ENCODE measurements at regions not wholly inside any gene's neighbourhood (a gene's known extent, or its start where the extent isn't known, plus 50 kb on each side); places are given as distances from the start of the nearest gene placed in this dataset.
A peak's percentile ranks its signal among the peaks of the same experiment; 100 is the strongest.

GRCh38 chr3:59186725-59187124, 136.9 kb upstream of the CFAP20DC start:
- no peaks in the 10 kb centered on the region for H3K79me2 ChIP-seq (ENCODE audit: insufficient read depth, low read length)
- no peak overlapping the region for H3K4me2 ChIP-seq (ENCODE audit: low read length)
- H3K4me1 ChIP-seq (ENCODE audit: insufficient read depth, low read length): peaks cover 2% of the 10 kb centered on the region
- no peak overlapping the region for H3K9ac ChIP-seq (ENCODE audit: low read length)
- H4K20me1 ChIP-seq (ENCODE audit: insufficient read depth, low read length): no peaks in the 10 kb centered on the region
- no peak overlapping the region for H2AFZ ChIP-seq (ENCODE audit: low read depth, low read length)
- H3K27me3 ChIP-seq (ENCODE audit: insufficient read depth, low read length): no peaks in the 10 kb centered on the region
- TF ChIP-seq CTCF (IDR thresholded peaks at IDR 0.05; ENCODE audit: insufficient read depth, low read depth, low read length): no peak
- TF ChIP-seq EZH2 (IDR thresholded peaks at IDR 0.05; ENCODE audit: insufficient read depth, low read length): no peak
- H3K9me3 ChIP-seq (ENCODE audit: insufficient read depth, low read depth, low read length): no peaks in the 10 kb centered on the region
- H3K4me3 ChIP-seq (ENCODE audit: insufficient read depth, low read depth, low read length): no peak overlapping the region
- DNase-seq (ENCODE audit: low read depth) (no peak), FAIRE-seq (no peak)
- H3K27ac Mint-ChIP-seq (ENCODE audit: unreplicated experiment): no peak overlapping the region
- peaks cover 13% of the 10 kb centered on the region for H3K4me1 Mint-ChIP-seq (ENCODE audit: low read depth, unreplicated experiment)
- no peak overlapping the region for H3K4me3 Mint-ChIP-seq (ENCODE audit: unreplicated experiment)
- H3K27ac ChIP-seq (ENCODE audit: low read depth, low read length): no peak overlapping the region
- no peaks in the 10 kb centered on the region for H3K9me3 Mint-ChIP-seq (ENCODE audit: unreplicated experiment)
- no peaks in the 10 kb centered on the region for H3K27me3 Mint-ChIP-seq (ENCODE audit: low read depth, unreplicated experiment)
- H3K36me3 ChIP-seq (ENCODE audit: insufficient read depth, low read length): no peaks in the 10 kb centered on the region
- no peaks in the 10 kb centered on the region for H3K36me3 Mint-ChIP-seq (ENCODE audit: low read depth, unreplicated experiment)

- Histone ChIP-seq H2AFZ (ENCODE audit: low read depth, low read length) (no peak overlapping the region), H3K9me3 (ENCODE audit: insufficient read depth, low read depth, low read length) (no peaks in the 10 kb centered on the region), H3K79me2 (ENCODE audit: insufficient read depth, low read length) (no peaks in the 10 kb centered on the region), H3K4me3 (ENCODE audit: insufficient read depth, low read depth, low read length) (no peak overlapping the region), H4K20me1 (ENCODE audit: insufficient read depth, low read length) (no peaks in the 10 kb centered on the region), H3K9ac (ENCODE audit: low read length) (no peak overlapping the region), H3K27me3 (ENCODE audit: insufficient read depth, low read length) (no peaks in the 10 kb centered on the region), H3K36me3 (ENCODE audit: insufficient read depth, low read length) (no peaks in the 10 kb centered on the region), H3K4me2 (ENCODE audit: low read length) (no peak overlapping the region), H3K4me1 (ENCODE audit: insufficient read depth, low read length) (peaks cover 2% of the 10 kb centered on the region), H3K27ac (ENCODE audit: low read depth, low read length) (no peak overlapping the region)
- Mint-ChIP-seq H3K9me3 (ENCODE audit: unreplicated experiment) (no peaks in the 10 kb centered on the region), H3K27me3 (ENCODE audit: low read depth, unreplicated experiment) (no peaks in the 10 kb centered on the region), H3K27ac (ENCODE audit: unreplicated experiment) (no peak overlapping the region), H3K36me3 (ENCODE audit: low read depth, unreplicated experiment) (no peaks in the 10 kb centered on the region), H3K4me3 (ENCODE audit: unreplicated experiment) (no peak overlapping the region), H3K4me1 (ENCODE audit: low read depth, unreplicated experiment) (peaks cover 13% of the 10 kb centered on the region)
- FAIRE-seq (no peak), DNase-seq (ENCODE audit: low read depth) (peak; percentile 50)
- TF ChIP-seq EZH2 (IDR thresholded peaks at IDR 0.05; ENCODE audit: insufficient read depth, low read length) (no peak), CTCF (IDR thresholded peaks at IDR 0.05; ENCODE audit: insufficient read depth, low read depth, low read length) (no peak)
Measured at GRCh38 chr3:59185591-59186369, 136.0 kb upstream of the CFAP20DC start.

- TF ChIP-seq EZH2 (IDR thresholded peaks at IDR 0.05; ENCODE audit: insufficient read depth, low read length): no peak
- no peak for TF ChIP-seq CTCF (IDR thresholded peaks at IDR 0.05; ENCODE audit: insufficient read depth, low read depth, low read length)
- Mint-ChIP-seq H3K27ac (ENCODE audit: unreplicated experiment) (no peak overlapping the region), H3K4me1 (ENCODE audit: low read depth, unreplicated experiment) (peaks cover 2% of the 10 kb centered on the region), H3K36me3 (ENCODE audit: low read depth, unreplicated experiment) (no peaks in the 10 kb centered on the region), H3K27me3 (ENCODE audit: low read depth, unreplicated experiment) (no peaks in the 10 kb centered on the region), H3K9me3 (ENCODE audit: unreplicated experiment) (peaks cover 2% of the 10 kb centered on the region), H3K4me3 (ENCODE audit: unreplicated experiment) (no peak overlapping the region)
- Histone ChIP-seq H3K79me2 (ENCODE audit: insufficient read depth, low read length) (no peaks in the 10 kb centered on the region), H3K27ac (ENCODE audit: low read depth, low read length) (no peak overlapping the region), H3K4me3 (ENCODE audit: insufficient read depth, low read depth, low read length) (no peak overlapping the region), H2AFZ (ENCODE audit: low read depth, low read length) (no peak overlapping the region), H3K27me3 (ENCODE audit: insufficient read depth, low read length) (no peaks in the 10 kb centered on the region), H4K20me1 (ENCODE audit: insufficient read depth, low read length) (no peaks in the 10 kb centered on the region), H3K4me2 (ENCODE audit: low read length) (no peak overlapping the region), H3K9ac (ENCODE audit: low read length) (no peak overlapping the region), H3K36me3 (ENCODE audit: insufficient read depth, low read length) (no peaks in the 10 kb centered on the region), H3K9me3 (ENCODE audit: insufficient read depth, low read depth, low read length) (no peaks in the 10 kb centered on the region), H3K4me1 (ENCODE audit: insufficient read depth, low read length) (no peaks in the 10 kb centered on the region)
- peak; percentile 6 for DNase-seq (ENCODE audit: low read depth)
- FAIRE-seq: no peak
Measured at GRCh38 chr3:59180006-59180405, 130.2 kb upstream of the CFAP20DC start.
